Glutamatergic neuron (in vitro differentiated cells): ENCODE measurements at regions not wholly inside any gene's neighbourhood (a gene's known extent, or its start where the extent isn't known, plus 50 kb on each side); places are given as distances from the start of the nearest gene placed in this dataset.

ENCODE experiments used
- DNase-seq: peaks from one replicate; pipeline ENCODE4 v3.0.0; 2022
- H3K27ac Mint-ChIP-seq: one replicate; pipeline ENCODE4 v1.8.0; 2020; ENCODE audit warnings: mild to moderate bottlenecking, mixed read lengths, inconsistent platforms; ENCODE audit not compliant: unreplicated experiment
- H3K27me3 Mint-ChIP-seq: one replicate; pipeline ENCODE4 v1.8.0; 2020; ENCODE audit warnings: mild to moderate bottlenecking, moderate library complexity, mixed read lengths, inconsistent platforms; ENCODE audit not compliant: unreplicated experiment
- H3K36me3 Mint-ChIP-seq: one replicate; pipeline ENCODE4 v1.8.0; 2020; ENCODE audit warnings: mild to moderate bottlenecking, mixed read lengths, inconsistent platforms; ENCODE audit not compliant: unreplicated experiment
- H3K4me1 Mint-ChIP-seq: one replicate; pipeline ENCODE4 v1.8.0; 2020; ENCODE audit warnings: mild to moderate bottlenecking, low read depth, mixed read lengths, inconsistent platforms; ENCODE audit not compliant: unreplicated experiment
- H3K4me3 Mint-ChIP-seq: one replicate; pipeline ENCODE4 v1.8.0; 2020; ENCODE audit warnings: mild to moderate bottlenecking, mixed read lengths, inconsistent platforms; ENCODE audit not compliant: unreplicated experiment
- H3K9me3 Mint-ChIP-seq: one replicate; pipeline ENCODE4 v1.8.0; 2020; ENCODE audit warnings: mild to moderate bottlenecking, moderate library complexity, mixed read lengths, inconsistent platforms; ENCODE audit not compliant: unreplicated experiment
- TF ChIP-seq, protein P1 (sequence below): fragments of 200-600 bp; sonication (generic); IDR thresholded peaks from one replicate; pipeline ENCODE4 v1.5.0; 2021; ENCODE audit not compliant: partially characterized antibody, unreplicated experiment

- Mint-ChIP-seq H3K36me3 (no peaks in the 10 kb centered on the region), H3K27ac (no peak overlapping the region), H3K4me1 (peaks cover 3% of the 10 kb centered on the region), H3K27me3 (no peaks in the 10 kb centered on the region), H3K9me3 (no peaks in the 10 kb centered on the region), H3K4me3 (no peak overlapping the region)
- TF ChIP-seq, protein P1, sequence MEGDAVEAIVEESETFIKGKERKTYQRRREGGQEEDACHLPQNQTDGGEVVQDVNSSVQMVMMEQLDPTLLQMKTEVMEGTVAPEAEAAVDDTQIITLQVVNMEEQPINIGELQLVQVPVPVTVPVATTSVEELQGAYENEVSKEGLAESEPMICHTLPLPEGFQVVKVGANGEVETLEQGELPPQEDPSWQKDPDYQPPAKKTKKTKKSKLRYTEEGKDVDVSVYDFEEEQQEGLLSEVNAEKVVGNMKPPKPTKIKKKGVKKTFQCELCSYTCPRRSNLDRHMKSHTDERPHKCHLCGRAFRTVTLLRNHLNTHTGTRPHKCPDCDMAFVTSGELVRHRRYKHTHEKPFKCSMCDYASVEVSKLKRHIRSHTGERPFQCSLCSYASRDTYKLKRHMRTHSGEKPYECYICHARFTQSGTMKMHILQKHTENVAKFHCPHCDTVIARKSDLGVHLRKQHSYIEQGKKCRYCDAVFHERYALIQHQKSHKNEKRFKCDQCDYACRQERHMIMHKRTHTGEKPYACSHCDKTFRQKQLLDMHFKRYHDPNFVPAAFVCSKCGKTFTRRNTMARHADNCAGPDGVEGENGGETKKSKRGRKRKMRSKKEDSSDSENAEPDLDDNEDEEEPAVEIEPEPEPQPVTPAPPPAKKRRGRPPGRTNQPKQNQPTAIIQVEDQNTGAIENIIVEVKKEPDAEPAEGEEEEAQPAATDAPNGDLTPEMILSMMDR, result no peak
- no peak for DNase-seq
Observed at GRCh38 chr15:29618586-29618985, 203.7 kb downstream of the TJP1 start.

DNA sequence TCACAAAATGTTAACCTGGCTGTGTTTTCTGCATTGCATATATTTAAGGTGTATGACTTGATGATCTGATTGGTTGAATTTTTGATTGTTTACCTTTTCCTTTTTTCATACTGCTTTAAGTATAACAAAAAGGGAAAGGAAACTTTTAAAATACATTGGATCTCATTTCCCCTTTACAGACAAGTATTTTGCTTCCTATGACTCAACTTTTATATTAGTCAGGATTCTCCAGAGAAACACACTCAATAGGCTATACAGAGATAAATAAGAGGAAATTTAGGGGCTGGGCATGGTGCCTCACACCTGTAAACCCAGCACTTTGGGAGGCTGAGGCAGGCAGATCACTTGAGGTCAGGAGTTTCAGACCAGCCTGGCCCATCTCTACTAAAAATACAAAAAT is 205.8 kb downstream of the TJP1 start:
- H3K4me3 Mint-ChIP-seq, result no peak overlapping the region
- no peaks in the 10 kb centered on the region for H3K9me3 Mint-ChIP-seq
- no peak overlapping the region for H3K27ac Mint-ChIP-seq
- DNase-seq, result no peak
- peaks cover 2% of the 10 kb centered on the region for H3K27me3 Mint-ChIP-seq
- TF ChIP-seq, protein P1, result no peak
- peaks cover 3% of the 10 kb centered on the region for H3K4me1 Mint-ChIP-seq
- H3K36me3 Mint-ChIP-seq, result no peaks in the 10 kb centered on the region

DNA sequence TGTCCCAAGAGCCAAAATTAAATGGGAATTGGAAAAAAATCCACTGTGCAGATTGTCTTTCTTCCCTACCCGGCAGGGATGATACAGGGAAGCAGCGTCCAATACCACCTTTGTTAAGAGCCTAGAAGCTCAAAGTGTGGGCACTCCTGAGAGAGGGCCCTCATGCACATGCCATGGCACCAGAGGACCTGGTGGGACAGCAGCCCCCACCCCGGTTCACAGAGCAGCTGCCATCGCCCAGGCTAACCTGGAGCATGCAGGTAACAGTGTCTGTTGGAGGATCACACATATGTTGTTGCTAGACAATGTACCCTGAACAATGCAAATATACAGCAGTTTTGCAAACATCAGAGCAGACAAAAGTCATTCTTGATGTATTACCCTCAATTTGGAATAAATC is 206.5 kb downstream of the TJP1 start:
- H3K27ac Mint-ChIP-seq, result no peak overlapping the region
- no peaks in the 10 kb centered on the region for H3K9me3 Mint-ChIP-seq

DNA sequence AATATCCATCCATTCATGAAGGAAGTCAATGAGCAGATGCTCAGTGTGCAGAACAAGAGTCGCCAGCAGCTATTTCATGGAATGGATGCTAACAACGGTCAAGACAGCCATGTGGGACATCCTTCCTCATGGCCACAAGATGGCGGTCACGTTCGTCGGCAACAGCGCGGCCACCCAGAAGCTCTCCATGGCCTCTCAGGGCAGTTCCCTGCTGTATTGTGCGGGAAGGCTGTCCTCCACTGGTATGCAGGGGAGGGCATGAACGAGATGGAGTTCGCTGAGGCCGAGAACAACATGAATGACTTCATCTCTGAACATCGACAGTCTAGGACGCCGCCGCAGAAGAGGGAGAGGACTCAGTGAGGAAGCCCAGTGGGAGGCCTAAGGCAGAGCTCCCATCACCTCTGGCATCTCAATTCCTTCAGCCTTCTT is 208.3 kb downstream of the TJP1 start:
- peaks cover 3% of the 10 kb centered on the region for H3K4me1 Mint-ChIP-seq
- no peak for DNase-seq
- no peaks in the 10 kb centered on the region for H3K36me3 Mint-ChIP-seq
- H3K27me3 Mint-ChIP-seq, result peaks cover 3% of the 10 kb centered on the region
- no peak overlapping the region for H3K4me3 Mint-ChIP-seq
- no peaks in the 10 kb centered on the region for H3K9me3 Mint-ChIP-seq
- TF ChIP-seq, protein P1, result no peak
- H3K27ac Mint-ChIP-seq, result no peak overlapping the region

More for the DNA sequence above, 206.5 kb downstream of the TJP1 start:
- no peak for DNase-seq
- Mint-ChIP-seq H3K36me3 (no peaks in the 10 kb centered on the region), H3K4me3 (no peak overlapping the region), H3K4me1 (peaks cover 3% of the 10 kb centered on the region), H3K27me3 (peaks cover 3% of the 10 kb centered on the region)
- TF ChIP-seq, protein P1, result no peak

DNA sequence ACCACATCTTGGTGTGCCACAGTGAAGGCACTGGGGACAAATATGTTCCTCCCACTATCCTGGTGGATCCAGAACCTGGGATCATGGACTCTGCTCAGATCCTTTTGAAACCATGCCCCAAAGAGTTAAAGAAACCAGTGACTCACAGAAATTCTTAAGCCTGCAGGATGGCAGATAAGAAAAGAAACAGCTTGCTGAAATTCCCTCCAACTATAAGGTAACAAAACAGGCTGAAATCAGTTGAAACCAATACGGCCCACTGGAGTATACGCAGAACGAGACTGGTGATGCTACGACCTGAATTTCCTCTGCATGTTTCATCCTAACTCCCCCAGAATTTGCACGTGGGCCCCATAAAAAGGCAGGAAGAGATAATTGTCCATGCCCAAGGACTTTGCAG is 209.6 kb downstream of the TJP1 start:
- DNase-seq, result no peak
- Mint-ChIP-seq H3K27me3 (peaks cover 5% of the 10 kb centered on the region), H3K4me1 (no peaks in the 10 kb centered on the region), H3K9me3 (no peaks in the 10 kb centered on the region), H3K4me3 (no peak overlapping the region), H3K27ac (no peak overlapping the region), H3K36me3 (no peaks in the 10 kb centered on the region)
- TF ChIP-seq, protein P1, result no peak
